Kidney epithelial cell (primary cell): ENCODE measurements at regions not wholly inside any gene's neighbourhood (a gene's known extent, or its start where the extent isn't known, plus 50 kb on each side); places are given as distances from the start of the nearest gene placed in this dataset.

ENCODE experiments used
- DNase-seq: peaks from one replicate; pipeline ENCODE4 v3.0.0-alpha.2; 2010; ENCODE audit warnings: low read depth
- H3K27me3 ChIP-seq: 2 replicates; pipeline ENCODE4 v1.6.0; 2011; ENCODE audit warnings: low read length; ENCODE audit not compliant: control insufficient read depth, insufficient read depth
- H3K36me3 ChIP-seq: 2 replicates; pipeline ENCODE4 v1.5.1; 2011; ENCODE audit warnings: low read length; ENCODE audit not compliant: control insufficient read depth, insufficient read depth
- H3K4me3 ChIP-seq: 2 replicates; pipeline ENCODE4 v1.5.1; 2011; ENCODE audit warnings: low read depth, mild to moderate bottlenecking, control low read depth, low read length
- TF ChIP-seq, protein P1 (sequence below): IDR thresholded peaks from 2 replicates; pipeline ENCODE4 v1.5.1; 2011; ENCODE audit warnings: mild to moderate bottlenecking, moderate library complexity, low read length, control low read depth, inconsistent platforms; ENCODE audit not compliant: insufficient read depth, poor library complexity, severe bottlenecking

GRCh38 chr6:124877468-124877867 lies 84.8 kb upstream of the RNF217 start:
- Histone ChIP-seq H3K27me3 (no peaks in the 10 kb centered on the region), H3K36me3 (no peaks in the 10 kb centered on the region), H3K4me3 (no peak overlapping the region)
- TF ChIP-seq, protein P1, sequence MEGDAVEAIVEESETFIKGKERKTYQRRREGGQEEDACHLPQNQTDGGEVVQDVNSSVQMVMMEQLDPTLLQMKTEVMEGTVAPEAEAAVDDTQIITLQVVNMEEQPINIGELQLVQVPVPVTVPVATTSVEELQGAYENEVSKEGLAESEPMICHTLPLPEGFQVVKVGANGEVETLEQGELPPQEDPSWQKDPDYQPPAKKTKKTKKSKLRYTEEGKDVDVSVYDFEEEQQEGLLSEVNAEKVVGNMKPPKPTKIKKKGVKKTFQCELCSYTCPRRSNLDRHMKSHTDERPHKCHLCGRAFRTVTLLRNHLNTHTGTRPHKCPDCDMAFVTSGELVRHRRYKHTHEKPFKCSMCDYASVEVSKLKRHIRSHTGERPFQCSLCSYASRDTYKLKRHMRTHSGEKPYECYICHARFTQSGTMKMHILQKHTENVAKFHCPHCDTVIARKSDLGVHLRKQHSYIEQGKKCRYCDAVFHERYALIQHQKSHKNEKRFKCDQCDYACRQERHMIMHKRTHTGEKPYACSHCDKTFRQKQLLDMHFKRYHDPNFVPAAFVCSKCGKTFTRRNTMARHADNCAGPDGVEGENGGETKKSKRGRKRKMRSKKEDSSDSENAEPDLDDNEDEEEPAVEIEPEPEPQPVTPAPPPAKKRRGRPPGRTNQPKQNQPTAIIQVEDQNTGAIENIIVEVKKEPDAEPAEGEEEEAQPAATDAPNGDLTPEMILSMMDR: no peak
- DNase-seq: no peak

DNA sequence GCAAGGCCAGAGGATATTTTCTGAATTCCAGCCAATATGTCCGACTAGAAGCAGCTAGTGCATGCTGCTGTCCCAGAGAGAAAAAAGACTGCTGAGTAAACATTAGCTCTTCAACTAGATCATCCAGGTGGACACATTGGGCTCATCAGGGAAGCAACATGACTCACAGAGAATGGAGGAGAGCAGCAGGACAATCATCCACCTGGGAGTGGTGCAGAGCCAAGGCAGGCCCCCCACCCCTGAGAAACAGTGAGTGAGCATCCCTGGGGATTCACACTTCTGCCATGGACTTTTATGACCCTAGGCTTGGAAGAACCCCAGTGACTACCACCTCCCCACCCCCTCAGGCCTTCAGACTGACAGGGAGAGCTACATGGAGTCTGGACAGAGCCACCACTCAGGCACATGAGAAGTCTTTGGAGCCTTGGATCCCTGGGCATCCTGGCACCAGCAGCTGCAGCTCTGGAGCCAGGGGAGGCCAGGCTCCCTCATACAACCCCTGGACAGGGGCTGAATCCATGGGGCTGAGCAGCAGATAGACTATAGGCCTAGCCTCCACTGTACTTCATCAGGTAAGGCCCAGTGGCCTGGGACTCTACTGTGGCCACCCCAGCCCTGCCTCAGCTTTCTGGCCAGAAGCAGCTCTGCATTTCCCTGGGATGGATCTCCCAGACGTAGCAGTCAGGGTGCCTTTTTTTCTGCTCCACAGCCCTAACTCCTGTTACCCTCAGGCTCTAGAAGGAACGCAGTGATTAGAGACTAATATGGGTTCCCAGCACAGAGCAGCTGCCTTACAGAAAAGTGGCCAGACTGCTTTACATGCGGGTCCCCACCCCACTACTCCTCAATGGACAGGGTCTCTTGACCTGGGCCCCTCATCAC lies 82.9 kb upstream of the RNF217 start:
- Histone ChIP-seq H3K36me3 (no peaks in the 10 kb centered on the region), H3K4me3 (no peak overlapping the region), H3K27me3 (no peaks in the 10 kb centered on the region)
- TF ChIP-seq, protein P1: no peak
- no peak for DNase-seq

DNA sequence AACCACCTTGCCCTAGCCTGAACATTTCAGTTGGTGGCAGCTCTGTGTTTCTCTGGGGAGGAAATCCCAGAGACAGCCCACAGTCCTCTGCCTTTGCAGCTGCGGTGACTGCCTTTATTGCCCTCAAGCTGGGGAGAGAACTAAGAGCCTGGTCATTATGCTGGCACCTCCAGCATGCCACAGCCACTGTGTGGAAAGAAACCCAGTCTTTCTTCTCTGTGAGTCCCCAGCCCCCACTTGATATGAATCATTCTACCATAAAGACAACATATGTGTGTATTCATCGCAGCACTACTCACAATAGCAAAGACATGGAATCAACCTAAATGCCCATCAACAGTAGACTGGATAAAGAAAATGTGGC lies 82.3 kb upstream of the RNF217 start:
- Histone ChIP-seq H3K36me3 (no peaks in the 10 kb centered on the region), H3K27me3 (no peaks in the 10 kb centered on the region), H3K4me3 (no peak overlapping the region)
- DNase-seq: no peak
- TF ChIP-seq, protein P1: no peak

GRCh38 chr6:124881898-124882578 lies 80.2 kb upstream of the RNF217 start:
- DNase-seq: no peak
- H3K4me3 ChIP-seq: no peak overlapping the region

DNA sequence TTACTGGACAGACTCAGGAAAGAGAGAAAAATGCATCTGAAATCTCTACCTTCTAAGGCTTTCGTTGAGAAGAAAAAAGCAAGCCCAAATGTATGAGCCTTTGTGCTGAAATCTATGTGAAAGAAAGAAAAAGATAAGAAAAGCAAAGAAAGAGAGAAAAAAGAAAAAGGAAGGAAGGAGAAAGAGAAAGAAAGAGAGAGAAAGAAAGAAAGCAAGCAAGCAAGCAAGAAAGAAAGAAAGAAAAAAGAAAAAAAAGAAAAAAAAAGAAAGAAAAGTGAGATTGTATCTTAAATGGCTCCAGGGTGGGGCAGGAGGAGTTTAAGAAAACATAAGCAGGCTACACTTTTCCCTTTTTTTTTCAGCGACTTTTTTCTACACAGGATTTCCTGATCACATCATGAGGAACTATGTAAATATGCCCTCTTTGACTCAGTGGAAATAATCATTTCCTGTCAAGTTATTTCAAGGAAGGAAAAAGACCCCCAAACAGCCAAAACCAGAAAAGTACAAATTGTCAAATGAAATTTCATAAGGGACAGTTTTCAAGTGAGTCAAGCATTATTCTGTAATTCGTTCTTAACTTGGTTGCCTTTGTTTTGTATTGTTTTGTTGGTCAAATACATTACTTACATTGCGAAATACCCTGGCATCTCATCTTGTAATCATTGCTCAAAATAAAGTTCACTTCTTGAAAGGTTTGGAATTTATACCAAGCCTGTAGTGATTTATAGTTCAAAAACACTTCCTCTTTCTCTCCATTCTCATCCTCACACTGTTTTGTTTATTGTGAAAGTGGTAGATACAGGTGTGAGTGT lies 79.5 kb upstream of the RNF217 start:
- no peaks in the 10 kb centered on the region for H3K36me3 ChIP-seq
- H3K27me3 ChIP-seq: no peaks in the 10 kb centered on the region
- no peak for DNase-seq
- TF ChIP-seq, protein P1: no peak
- no peak overlapping the region for H3K4me3 ChIP-seq

More at GRCh38 chr6:124881898-124882578, 80.2 kb upstream of the RNF217 start:
- TF ChIP-seq, protein P1: no peak
- Histone ChIP-seq H3K27me3 (no peaks in the 10 kb centered on the region), H3K36me3 (no peaks in the 10 kb centered on the region)
